ENCODE measurements at regions not wholly inside any gene's neighbourhood (a gene's known extent, or its start where the extent isn't known, plus 50 kb on each side); places are given as distances from the start of the nearest gene placed in this dataset.

- TF ChIP-seq EP300 (IDR thresholded peaks at IDR 0.05) (no peak), POLR2A (IDR thresholded peaks at IDR 0.05) (no peak), POLR2AphosphoS5 (IDR thresholded peaks at IDR 0.05) (no peak)
- TF ChIP-seq, protein P1, sequence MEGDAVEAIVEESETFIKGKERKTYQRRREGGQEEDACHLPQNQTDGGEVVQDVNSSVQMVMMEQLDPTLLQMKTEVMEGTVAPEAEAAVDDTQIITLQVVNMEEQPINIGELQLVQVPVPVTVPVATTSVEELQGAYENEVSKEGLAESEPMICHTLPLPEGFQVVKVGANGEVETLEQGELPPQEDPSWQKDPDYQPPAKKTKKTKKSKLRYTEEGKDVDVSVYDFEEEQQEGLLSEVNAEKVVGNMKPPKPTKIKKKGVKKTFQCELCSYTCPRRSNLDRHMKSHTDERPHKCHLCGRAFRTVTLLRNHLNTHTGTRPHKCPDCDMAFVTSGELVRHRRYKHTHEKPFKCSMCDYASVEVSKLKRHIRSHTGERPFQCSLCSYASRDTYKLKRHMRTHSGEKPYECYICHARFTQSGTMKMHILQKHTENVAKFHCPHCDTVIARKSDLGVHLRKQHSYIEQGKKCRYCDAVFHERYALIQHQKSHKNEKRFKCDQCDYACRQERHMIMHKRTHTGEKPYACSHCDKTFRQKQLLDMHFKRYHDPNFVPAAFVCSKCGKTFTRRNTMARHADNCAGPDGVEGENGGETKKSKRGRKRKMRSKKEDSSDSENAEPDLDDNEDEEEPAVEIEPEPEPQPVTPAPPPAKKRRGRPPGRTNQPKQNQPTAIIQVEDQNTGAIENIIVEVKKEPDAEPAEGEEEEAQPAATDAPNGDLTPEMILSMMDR (IDR thresholded peaks at IDR 0.05) = no peak
Measured at GRCh38 chr11:27250867-27251665, 111.9 kb downstream of the CCDC34 start.

Data from suprapubic skin (tissue), 4 donors.